Thyroid gland (tissue), 4 donors: ENCODE measurements at regions not wholly inside any gene's neighbourhood (a gene's known extent, or its start where the extent isn't known, plus 50 kb on each side); places are given as distances from the start of the nearest gene placed in this dataset.
A peak's percentile ranks its signal among the peaks of the same experiment; 100 is the strongest.

Source experiments
- DNase-seq, 2 donors: peaks; one replicate each; pipeline ENCODE4 v3.0.0-alpha.2; 2019
- H3K27ac ChIP-seq, 3 donors: fragments of 200-600 bp; sonication (generic); 1 replicate in 2 of 3; 2 replicates in 1 of 3; pipeline ENCODE4 v1.5.1; 2016 to 2019; ENCODE audit warnings: mild to moderate bottlenecking in 1 of 3, moderate library complexity in 1 of 3
- H3K27me3 ChIP-seq: fragments of 200-600 bp; sonication (generic); one replicate; pipeline ENCODE4 v1.5.1; 2019
- H3K36me3 ChIP-seq, 2 donors: fragments of 200-600 bp; sonication (generic); one replicate each; pipeline ENCODE4 v1.5.1; 2016 to 2019
- H3K4me1 ChIP-seq, 2 donors: fragments of 200-600 bp; sonication (generic); one replicate each; pipeline ENCODE4 v1.5.1; 2017 to 2019
- H3K4me3 ChIP-seq, 3 donors: fragments of 200-600 bp; sonication (generic); replicated peaks in 1 of 3; 1 replicate in 2 of 3; 2 replicates in 1 of 3; pipeline ENCODE4 v1.5.1; 2016; ENCODE audit warnings: mild to moderate bottlenecking in 1 of 3
- H3K9me3 ChIP-seq: fragments of 200-600 bp; sonication (generic); one replicate; pipeline ENCODE4 v1.5.1; 2017
- CTCF ChIP-seq, 6 experiments: fragments of 200-600 bp in 3 of 6; fragments of 450-650 bp in 3 of 6; sonication (generic) in 3 of 6; IDR thresholded peaks; one replicate each; pipeline ENCODE4 v1.5.1; 2016 to 2019; ENCODE audit warnings: antibody characterized with exemption in 6 of 6, mild to moderate bottlenecking in 2 of 6, inconsistent platforms in 1 of 6, moderate library complexity in 1 of 6
- POLR2A ChIP-seq, 2 donors: fragments of 450-650 bp; IDR thresholded peaks; one replicate each; pipeline ENCODE4 v1.6.1; 2017; ENCODE audit warnings: antibody characterized with exemption in 2 of 2, mild to moderate bottlenecking in 2 of 2, moderate library complexity in 1 of 2
- WGBS, 2 donors: methylation state at CpG; one replicate each; pipeline ENCODE4 v1.1.5; 2017; 5-methylcytosine and 5-hydroxymethylcytosine counted together
- intact Hi-C: fragments of 100-400 bp; cut with DNase I; formaldehyde crosslinking; loops from one replicate; pipeline ENCODE4 v1.15.1; 2023

GRCh38 chr21:19286876-19287275 is 883.3 kb upstream of the TMPRSS15 start:
- no peak for DNase-seq
- WGBS, 2 donors: 81 to 89% methylated on average over 2 of the region's 2 CpGs
- Histone ChIP-seq H3K4me1 (no peaks in the 10 kb centered on the region), H3K4me3 (no peak overlapping the region), H3K27ac (no peak overlapping the region), H3K27me3 (no peaks in the 10 kb centered on the region), H3K9me3 (no peaks in the 10 kb centered on the region), H3K36me3 (no peaks in the 10 kb centered on the region)
- intact Hi-C loops: no loop called here
- TF ChIP-seq CTCF (IDR thresholded peaks at IDR 0.05) (no peak), POLR2A (IDR thresholded peaks at IDR 0.05) (no peak)

- Histone ChIP-seq H3K27ac (no peak overlapping the region), H3K4me3 (no peak overlapping the region), H3K36me3 (no peaks in the 10 kb centered on the region), H3K4me1 (no peaks in the 10 kb centered on the region), H3K9me3 (peaks cover 5% of the 10 kb centered on the region), H3K27me3 (no peaks in the 10 kb centered on the region)
- TF ChIP-seq POLR2A (IDR thresholded peaks at IDR 0.05): no peak
- no peak for TF ChIP-seq CTCF (IDR thresholded peaks at IDR 0.05)
- DNase-seq: no peak
- intact Hi-C loops: no loop called here
Observed at GRCh38 chr21:19290328-19290727, 886.7 kb upstream of the TMPRSS15 start.

GRCh38 chr21:19320291-19320690 is 916.7 kb upstream of the TMPRSS15 start:
- 92% methylated on average over 1 of the region's 1 CpG for WGBS, 2 donors
- no peak for DNase-seq
- intact Hi-C loops: no loop called here
- H3K36me3 ChIP-seq: no peaks in the 10 kb centered on the region
- H3K4me3 ChIP-seq: no peak overlapping the region
- H3K27me3 ChIP-seq: no peaks in the 10 kb centered on the region
- no peaks in the 10 kb centered on the region for H3K9me3 ChIP-seq
- TF ChIP-seq CTCF (IDR thresholded peaks at IDR 0.05) (no peak), POLR2A (IDR thresholded peaks at IDR 0.05) (no peak)
- H3K4me1 ChIP-seq: no peaks in the 10 kb centered on the region
- H3K27ac ChIP-seq: no peak overlapping the region

- H3K4me3 ChIP-seq: no peak overlapping the region
- no peaks in the 10 kb centered on the region for H3K36me3 ChIP-seq
- H3K27ac ChIP-seq: no peak overlapping the region
- TF ChIP-seq CTCF (IDR thresholded peaks at IDR 0.05) (no peak), POLR2A (IDR thresholded peaks at IDR 0.05) (no peak)
- H3K9me3 ChIP-seq: no peaks in the 10 kb centered on the region
- no peaks in the 10 kb centered on the region for H3K27me3 ChIP-seq
- 77 to 80% methylated on average over 3 of the region's 3 CpGs for WGBS, 2 donors
- H3K4me1 ChIP-seq: no peaks in the 10 kb centered on the region
- no peak for DNase-seq
- intact Hi-C loops: no loop called here
Observed at GRCh38 chr21:19321688-19322087, 918.1 kb upstream of the TMPRSS15 start.

- Histone ChIP-seq H3K4me1 (no peaks in the 10 kb centered on the region), H3K27me3 (no peaks in the 10 kb centered on the region), H3K36me3 (no peaks in the 10 kb centered on the region), H3K9me3 (no peaks in the 10 kb centered on the region), H3K4me3 (no peak overlapping the region), H3K27ac (no peak overlapping the region)
- intact Hi-C loops: no loop called here
- TF ChIP-seq CTCF (IDR thresholded peaks at IDR 0.05) (peak in 1 of 6 experiments; percentile 10), POLR2A (IDR thresholded peaks at IDR 0.05) (no peak)
- no peak for DNase-seq
- 27 to 33% methylated on average over 1 of the region's 1 CpG for WGBS, 2 donors
Observed at GRCh38 chr21:19322360-19322759, 918.8 kb upstream of the TMPRSS15 start.
